Retinal pigment epithelial cell (primary cell): ENCODE measurements at regions not wholly inside any gene's neighbourhood (a gene's known extent, or its start where the extent isn't known, plus 50 kb on each side); places are given as distances from the start of the nearest gene placed in this dataset.

ENCODE experiments used
- DNase-seq: peaks from one replicate; pipeline ENCODE4 v3.0.0-alpha.2; 2010; ENCODE audit warnings: low read depth
- H3K4me3 ChIP-seq: 2 replicates; pipeline ENCODE4 v1.5.1; 2011; ENCODE audit warnings: mild to moderate bottlenecking, low read length, control low read depth, moderate library complexity
- CTCF ChIP-seq: conservative IDR thresholded peaks from 2 replicates; pipeline ENCODE4 v1.5.1; 2011; ENCODE audit warnings: low read depth, low read length, control low read depth, inconsistent platforms

- H3K4me3 ChIP-seq: no peak overlapping the region
- TF ChIP-seq CTCF: no peak
- no peak for DNase-seq
Measured at GRCh38 chr1:56079391-56079790, 500.0 kb downstream of the PLPP3 start.

GRCh38 chr1:56077206-56077605 is 502.2 kb downstream of the PLPP3 start:
- no peak overlapping the region for H3K4me3 ChIP-seq
- TF ChIP-seq CTCF: no peak
- no peak for DNase-seq

GRCh38 chr1:56074007-56074651 is 505.2 kb downstream of the PLPP3 start:
- no peak for TF ChIP-seq CTCF
- no peak overlapping the region for H3K4me3 ChIP-seq
- no peak for DNase-seq

- DNase-seq: no peak
Measured at GRCh38 chr1:56073614-56074006, 505.8 kb downstream of the PLPP3 start.

GRCh38 chr1:56073206-56073605 is 506.2 kb downstream of the PLPP3 start:
- H3K4me3 ChIP-seq: no peak overlapping the region
- no peak for TF ChIP-seq CTCF

More at GRCh38 chr1:56073614-56074006, 505.8 kb downstream of the PLPP3 start:
- no peak for TF ChIP-seq CTCF
- no peak overlapping the region for H3K4me3 ChIP-seq

GRCh38 chr1:56072310-56072709 is 507.1 kb downstream of the PLPP3 start:
- no peak overlapping the region for H3K4me3 ChIP-seq
- no peak for DNase-seq
- TF ChIP-seq CTCF: no peak

More at GRCh38 chr1:56073206-56073605, 506.2 kb downstream of the PLPP3 start:
- DNase-seq: no peak

- H3K4me3 ChIP-seq: no peak overlapping the region
- DNase-seq: no peak
- no peak for TF ChIP-seq CTCF
Measured at GRCh38 chr1:56071351-56071750, 508.0 kb downstream of the PLPP3 start.
